Spleen (tissue), 7 donors: ENCODE measurements at regions not wholly inside any gene's neighbourhood (a gene's known extent, or its start where the extent isn't known, plus 50 kb on each side); places are given as distances from the start of the nearest gene placed in this dataset.

Experiments used
- POLR2A ChIP-seq, 3 donors: fragments of 450-650 bp; IDR thresholded peaks; one replicate each; pipeline ENCODE4 v1.5.1; 2017; ENCODE audit warnings: antibody characterized with exemption in 3 of 3, mild to moderate bottlenecking in 1 of 3
- TF ChIP-seq, protein P1 (sequence below), 11 experiments: fragments of 200-600 bp in 7 of 11; fragments of 450-650 bp in 4 of 11; sonication (generic) in 4 of 11; IDR thresholded peaks in 8 of 11; conservative IDR thresholded peaks in 3 of 11; 1 replicate in 7 of 11; 2 replicates in 4 of 11; pipeline versions ENCODE4 v1.4.0 to v1.8.0; 2016 to 2021; ENCODE audit warnings: antibody characterized with exemption in 11 of 11, inconsistent platforms in 4 of 11, mild to moderate bottlenecking in 1 of 11
- donor health status: DM: no; HTN: no; CAD: no; lungs with moderate emphysema.
- donor health status: DM: no; HTN: no; CAD: no.
- donor health status: DM: no; HTN: no; CAD: no.

DNA sequence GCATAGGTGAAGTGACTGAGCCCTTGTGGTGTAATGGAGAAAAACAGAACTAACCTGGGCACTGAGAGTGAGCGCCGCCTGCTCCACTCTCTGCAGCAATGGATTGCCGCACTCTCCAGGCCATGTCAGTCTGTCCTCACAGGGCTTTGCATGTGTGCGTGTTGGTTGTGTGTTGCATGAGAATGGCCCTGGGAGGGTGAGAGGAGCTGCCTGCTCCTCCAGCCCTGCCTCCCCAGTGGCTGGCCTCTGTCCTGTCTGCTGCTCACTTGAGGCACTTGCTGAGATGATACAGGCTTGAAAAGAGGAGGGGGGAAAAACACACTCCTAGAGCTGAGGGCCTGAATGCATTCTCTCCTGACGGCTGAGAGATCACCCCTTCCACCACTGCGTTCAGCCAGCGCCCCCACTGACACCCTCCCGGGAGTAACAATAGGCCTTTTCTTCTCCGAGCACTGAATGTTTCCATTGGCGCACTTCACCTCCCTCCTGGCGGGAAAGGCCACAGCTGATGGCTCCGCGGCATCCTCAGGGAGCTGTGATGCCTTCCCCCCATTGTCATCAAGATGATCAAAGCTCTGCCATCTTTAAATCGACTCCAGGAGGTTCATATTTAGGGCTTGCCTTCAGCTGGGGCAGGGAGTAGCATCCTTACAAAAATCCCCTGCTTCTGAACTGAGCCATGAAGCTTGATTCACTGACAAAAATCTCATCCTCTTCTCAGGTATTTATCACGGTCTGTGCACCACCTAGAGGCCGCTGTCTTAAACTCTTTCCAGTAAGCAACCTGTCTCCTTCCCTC lies 49.9 kb upstream of the DAPL1 start:
- TF ChIP-seq POLR2A (IDR thresholded peaks at IDR 0.05): no peak
- TF ChIP-seq, protein P1, sequence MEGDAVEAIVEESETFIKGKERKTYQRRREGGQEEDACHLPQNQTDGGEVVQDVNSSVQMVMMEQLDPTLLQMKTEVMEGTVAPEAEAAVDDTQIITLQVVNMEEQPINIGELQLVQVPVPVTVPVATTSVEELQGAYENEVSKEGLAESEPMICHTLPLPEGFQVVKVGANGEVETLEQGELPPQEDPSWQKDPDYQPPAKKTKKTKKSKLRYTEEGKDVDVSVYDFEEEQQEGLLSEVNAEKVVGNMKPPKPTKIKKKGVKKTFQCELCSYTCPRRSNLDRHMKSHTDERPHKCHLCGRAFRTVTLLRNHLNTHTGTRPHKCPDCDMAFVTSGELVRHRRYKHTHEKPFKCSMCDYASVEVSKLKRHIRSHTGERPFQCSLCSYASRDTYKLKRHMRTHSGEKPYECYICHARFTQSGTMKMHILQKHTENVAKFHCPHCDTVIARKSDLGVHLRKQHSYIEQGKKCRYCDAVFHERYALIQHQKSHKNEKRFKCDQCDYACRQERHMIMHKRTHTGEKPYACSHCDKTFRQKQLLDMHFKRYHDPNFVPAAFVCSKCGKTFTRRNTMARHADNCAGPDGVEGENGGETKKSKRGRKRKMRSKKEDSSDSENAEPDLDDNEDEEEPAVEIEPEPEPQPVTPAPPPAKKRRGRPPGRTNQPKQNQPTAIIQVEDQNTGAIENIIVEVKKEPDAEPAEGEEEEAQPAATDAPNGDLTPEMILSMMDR (IDR thresholded peaks at IDR 0.05 in 8 of 11, conservative IDR thresholded peaks at IDR 0.05 in 3 of 11): peak in 7 of 11 experiments; percentile 21 to 53 (median 32)
